Sigmoid colon (tissue), 4 donors: ENCODE measurements at regions not wholly inside any gene's neighbourhood (a gene's known extent, or its start where the extent isn't known, plus 50 kb on each side); places are given as distances from the start of the nearest gene placed in this dataset.

Experiments used
- CTCF ChIP-seq, 4 experiments: fragments of 450-650 bp in 3 of 4; fragments of 200-600 bp in 1 of 4; IDR thresholded peaks; one replicate each; pipeline ENCODE4 v1.5.1; 2016 to 2019; ENCODE audit warnings: antibody characterized with exemption in 4 of 4, mild to moderate bottlenecking in 3 of 4, moderate library complexity in 2 of 4
- EP300 ChIP-seq, 4 donors: sonication (generic); formaldehyde crosslinking; IDR thresholded peaks; one replicate each; pipeline ENCODE4 v1.6.1; 2017; ENCODE audit warnings: antibody characterized with exemption in 4 of 4
- POLR2A ChIP-seq, 2 donors: fragments of 450-650 bp; IDR thresholded peaks; one replicate each; pipeline ENCODE4 v1.6.1; 2016; ENCODE audit warnings: antibody characterized with exemption in 2 of 2, mild to moderate bottlenecking in 2 of 2, moderate library complexity in 2 of 2
- POLR2AphosphoS5 ChIP-seq, 4 donors: sonication (generic); formaldehyde crosslinking; IDR thresholded peaks; one replicate each; pipeline ENCODE4 v1.6.1; 2017; ENCODE audit warnings: antibody characterized with exemption in 4 of 4

- TF ChIP-seq CTCF (IDR thresholded peaks at IDR 0.05) (no peak), POLR2A (IDR thresholded peaks at IDR 0.05) (no peak), EP300 (IDR thresholded peaks at IDR 0.05) (no peak), POLR2AphosphoS5 (IDR thresholded peaks at IDR 0.05) (no peak)
Observed at GRCh38 chr7:142693911-142694310, 55.4 kb upstream of the PRSS1 start.
